ENCODE measurements at regions not wholly inside any gene's neighbourhood (a gene's known extent, or its start where the extent isn't known, plus 50 kb on each side); places are given as distances from the start of the nearest gene placed in this dataset.

DNA sequence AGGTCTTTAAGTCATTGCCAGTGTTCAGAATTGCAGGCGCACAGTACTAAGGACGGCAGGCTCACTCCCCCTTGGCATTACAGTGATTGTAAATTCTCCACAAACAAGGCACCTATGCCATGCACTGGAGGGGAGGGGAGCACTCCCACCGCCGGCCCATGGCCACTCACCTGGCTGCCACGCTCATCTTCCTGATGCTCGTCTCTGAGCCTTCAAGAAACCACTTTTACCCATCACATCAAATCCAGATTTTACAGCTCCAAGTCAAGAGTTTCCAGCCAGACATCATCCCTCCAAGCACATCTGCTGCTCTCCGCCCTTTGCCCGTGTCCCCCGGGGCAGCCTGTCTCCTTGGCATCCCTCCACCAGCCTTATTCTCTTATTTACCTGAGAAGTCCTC, 350.2 kb upstream of the SHH start:
- Histone ChIP-seq H3K27ac (ENCODE audit: low read depth, low read length) (no peak overlapping the region), H4K20me1 (ENCODE audit: control insufficient read depth, insufficient read depth, low read depth, low read length) (no peaks in the 10 kb centered on the region), H3K4me3 (ENCODE audit: low read length) (no peak overlapping the region), H3K4me2 (ENCODE audit: low read length) (no peak overlapping the region), H3F3A (ENCODE audit: control insufficient read depth, insufficient read depth) (no peaks in the 10 kb centered on the region), H3K4me1 (ENCODE audit: control insufficient read depth, low read length) (no peaks in the 10 kb centered on the region), H3K27me3 (ENCODE audit: control insufficient read depth, low read length) (no peaks in the 10 kb centered on the region), H3K79me2 (ENCODE audit: control insufficient read depth, low read length) (no peaks in the 10 kb centered on the region), H3K36me3 (ENCODE audit: control insufficient read depth, low read length) (no peaks in the 10 kb centered on the region), H3K9me2 (replicated peaks; ENCODE audit: control insufficient read depth, low read length) (no peaks in the 10 kb centered on the region), H3K9me3 (ENCODE audit: control insufficient read depth, insufficient read depth, low read length) (no peaks in the 10 kb centered on the region)
- TF ChIP-seq CTCF (IDR thresholded peaks at IDR 0.05; ENCODE audit: low read depth, low read length, poor library complexity, severe bottlenecking) (no peak), EZH2phosphoT487 (IDR thresholded peaks at IDR 0.05; ENCODE audit: borderline replicate concordance, low read length) (no peak)

DNA sequence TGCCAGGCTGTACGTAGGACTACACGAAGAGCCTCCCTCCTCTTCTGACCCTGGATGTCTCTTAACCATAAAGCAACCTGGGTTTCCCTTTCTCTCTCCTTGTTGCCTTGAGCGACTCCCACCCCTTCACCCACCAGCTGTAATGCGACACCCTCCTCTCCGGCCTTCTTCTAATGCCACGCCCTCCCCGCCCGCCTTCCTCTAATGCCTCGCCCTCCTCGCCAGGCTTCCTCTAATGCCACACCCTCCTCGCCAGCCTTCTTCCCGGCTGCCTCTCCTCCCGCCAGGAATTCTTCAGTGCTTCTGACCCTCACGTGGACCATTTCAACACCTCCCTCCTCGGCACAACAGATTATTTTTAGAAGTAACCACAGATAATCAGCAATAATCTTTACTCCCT, 348.5 kb upstream of the SHH start:
- H3F3A ChIP-seq (ENCODE audit: control insufficient read depth, insufficient read depth) = no peaks in the 10 kb centered on the region
- no peaks in the 10 kb centered on the region for H3K36me3 ChIP-seq (ENCODE audit: control insufficient read depth, low read length)
- no peaks in the 10 kb centered on the region for H3K9me2 ChIP-seq (replicated peaks; ENCODE audit: control insufficient read depth, low read length)
- TF ChIP-seq CTCF (IDR thresholded peaks at IDR 0.05; ENCODE audit: low read depth, low read length, poor library complexity, severe bottlenecking) (no peak), EZH2phosphoT487 (IDR thresholded peaks at IDR 0.05; ENCODE audit: borderline replicate concordance, low read length) (no peak)
- no peaks in the 10 kb centered on the region for H3K79me2 ChIP-seq (ENCODE audit: control insufficient read depth, low read length)
- no peak overlapping the region for H3K27ac ChIP-seq (ENCODE audit: low read depth, low read length)
- H3K4me2 ChIP-seq (ENCODE audit: low read length) = no peak overlapping the region
- no peaks in the 10 kb centered on the region for H3K4me1 ChIP-seq (ENCODE audit: control insufficient read depth, low read length)
- H3K4me3 ChIP-seq (ENCODE audit: low read length) = no peak overlapping the region
- H3K27me3 ChIP-seq (ENCODE audit: control insufficient read depth, low read length) = no peaks in the 10 kb centered on the region
- no peaks in the 10 kb centered on the region for H3K9me3 ChIP-seq (ENCODE audit: control insufficient read depth, insufficient read depth, low read length)
- H4K20me1 ChIP-seq (ENCODE audit: control insufficient read depth, insufficient read depth, low read depth, low read length) = no peaks in the 10 kb centered on the region

GRCh38 chr7:156158693-156159092, 346.4 kb upstream of the SHH start:
- Histone ChIP-seq H3K36me3 (ENCODE audit: control insufficient read depth, low read length) (no peaks in the 10 kb centered on the region), H3K9me2 (replicated peaks; ENCODE audit: control insufficient read depth, low read length) (no peaks in the 10 kb centered on the region), H3F3A (ENCODE audit: control insufficient read depth, insufficient read depth) (no peaks in the 10 kb centered on the region), H3K4me2 (ENCODE audit: low read length) (no peak overlapping the region), H3K4me1 (ENCODE audit: control insufficient read depth, low read length) (no peaks in the 10 kb centered on the region), H3K9me3 (ENCODE audit: control insufficient read depth, insufficient read depth, low read length) (peaks cover 3% of the 10 kb centered on the region; the same call in 1 of the 2 replicates), H3K4me3 (ENCODE audit: low read length) (no peak overlapping the region), H3K27ac (ENCODE audit: low read depth, low read length) (no peak overlapping the region), H4K20me1 (ENCODE audit: control insufficient read depth, insufficient read depth, low read depth, low read length) (no peaks in the 10 kb centered on the region), H3K79me2 (ENCODE audit: control insufficient read depth, low read length) (no peaks in the 10 kb centered on the region), H3K27me3 (ENCODE audit: control insufficient read depth, low read length) (no peaks in the 10 kb centered on the region)
- TF ChIP-seq EZH2phosphoT487 (IDR thresholded peaks at IDR 0.05; ENCODE audit: borderline replicate concordance, low read length) (no peak), CTCF (IDR thresholded peaks at IDR 0.05; ENCODE audit: low read depth, low read length, poor library complexity, severe bottlenecking) (no peak)

GRCh38 chr7:156158213-156158612, 345.9 kb upstream of the SHH start:
- Histone ChIP-seq H3K36me3 (ENCODE audit: control insufficient read depth, low read length) (no peaks in the 10 kb centered on the region), H3K4me1 (ENCODE audit: control insufficient read depth, low read length) (no peaks in the 10 kb centered on the region), H3K9me3 (ENCODE audit: control insufficient read depth, insufficient read depth, low read length) (peaks cover 6% of the 10 kb centered on the region; the same call in 1 of the 2 replicates), H3K79me2 (ENCODE audit: control insufficient read depth, low read length) (no peaks in the 10 kb centered on the region), H3K4me2 (ENCODE audit: low read length) (no peak overlapping the region), H3F3A (ENCODE audit: control insufficient read depth, insufficient read depth) (no peaks in the 10 kb centered on the region), H3K27me3 (ENCODE audit: control insufficient read depth, low read length) (no peaks in the 10 kb centered on the region), H3K27ac (ENCODE audit: low read depth, low read length) (no peak overlapping the region), H3K4me3 (ENCODE audit: low read length) (no peak overlapping the region), H3K9me2 (replicated peaks; ENCODE audit: control insufficient read depth, low read length) (no peaks in the 10 kb centered on the region), H4K20me1 (ENCODE audit: control insufficient read depth, insufficient read depth, low read depth, low read length) (no peaks in the 10 kb centered on the region)
- TF ChIP-seq EZH2phosphoT487 (IDR thresholded peaks at IDR 0.05; ENCODE audit: borderline replicate concordance, low read length) (no peak), CTCF (IDR thresholded peaks at IDR 0.05; ENCODE audit: low read depth, low read length, poor library complexity, severe bottlenecking) (no peak)

Data from DOHH2 (cell line).